AG04450 (cell line): ENCODE measurements at regions not wholly inside any gene's neighbourhood (a gene's known extent, or its start where the extent isn't known, plus 50 kb on each side); places are given as distances from the start of the nearest gene placed in this dataset.

Source experiments
- CTCF ChIA-PET: fragments of 300-600, 350-600 bp; formaldehyde crosslinking; extraction: SDS; loops from one replicate; lab custom pipeline; 2022; ENCODE audit warnings: antibody characterized with exemption, inconsistent platforms; lab: Charles Lee
- POLR2A ChIA-PET: fragments of 350-600 bp; formaldehyde crosslinking; extraction: SDS; loops from one replicate; lab custom pipeline; 2021; ENCODE audit warnings: antibody characterized with exemption, inconsistent platforms; lab: Yijun Ruan, JAX
- DNase-seq: peaks from one replicate; pipeline ENCODE4 v3.0.0-alpha.2; 2011; ENCODE audit warnings: low read depth, low spot score
- H3K27ac ChIP-seq: one replicate; pipeline ENCODE4 v1.5.1; 2012; ENCODE audit warnings: low read depth, low read length, control low read depth
- H3K27me3 ChIP-seq: one replicate; pipeline ENCODE4 v1.6.0; 2012; ENCODE audit warnings: low read length; ENCODE audit not compliant: control insufficient read depth, insufficient read depth
- H3K4me3 ChIP-seq: 2 replicates; pipeline ENCODE4 v1.5.1; 2011; ENCODE audit warnings: mild to moderate bottlenecking, low read depth, low read length, control low read depth
- H3K9me3 ChIP-seq: 2 replicates; pipeline ENCODE4 v1.5.1; 2012; ENCODE audit warnings: low read length; ENCODE audit not compliant: control insufficient read depth, insufficient read depth
- TF ChIP-seq, protein P1 (sequence below): IDR thresholded peaks from 2 replicates; pipeline ENCODE4 v1.5.1; 2011; ENCODE audit warnings: low read depth, low read length, control low read depth, inconsistent platforms

GRCh38 chr21:39054066-39054465, 129.2 kb downstream of the PSMG1 start:
- Histone ChIP-seq H3K27me3 (peaks cover 5% of the 10 kb centered on the region), H3K27ac (no peak overlapping the region), H3K9me3 (no peaks in the 10 kb centered on the region), H3K4me3 (no peak overlapping the region)
- TF ChIP-seq, protein P1, sequence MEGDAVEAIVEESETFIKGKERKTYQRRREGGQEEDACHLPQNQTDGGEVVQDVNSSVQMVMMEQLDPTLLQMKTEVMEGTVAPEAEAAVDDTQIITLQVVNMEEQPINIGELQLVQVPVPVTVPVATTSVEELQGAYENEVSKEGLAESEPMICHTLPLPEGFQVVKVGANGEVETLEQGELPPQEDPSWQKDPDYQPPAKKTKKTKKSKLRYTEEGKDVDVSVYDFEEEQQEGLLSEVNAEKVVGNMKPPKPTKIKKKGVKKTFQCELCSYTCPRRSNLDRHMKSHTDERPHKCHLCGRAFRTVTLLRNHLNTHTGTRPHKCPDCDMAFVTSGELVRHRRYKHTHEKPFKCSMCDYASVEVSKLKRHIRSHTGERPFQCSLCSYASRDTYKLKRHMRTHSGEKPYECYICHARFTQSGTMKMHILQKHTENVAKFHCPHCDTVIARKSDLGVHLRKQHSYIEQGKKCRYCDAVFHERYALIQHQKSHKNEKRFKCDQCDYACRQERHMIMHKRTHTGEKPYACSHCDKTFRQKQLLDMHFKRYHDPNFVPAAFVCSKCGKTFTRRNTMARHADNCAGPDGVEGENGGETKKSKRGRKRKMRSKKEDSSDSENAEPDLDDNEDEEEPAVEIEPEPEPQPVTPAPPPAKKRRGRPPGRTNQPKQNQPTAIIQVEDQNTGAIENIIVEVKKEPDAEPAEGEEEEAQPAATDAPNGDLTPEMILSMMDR: no peak
- ChIA-PET CTCF (no interaction called here), POLR2A (no interaction called here)
- no peak for DNase-seq

DNA sequence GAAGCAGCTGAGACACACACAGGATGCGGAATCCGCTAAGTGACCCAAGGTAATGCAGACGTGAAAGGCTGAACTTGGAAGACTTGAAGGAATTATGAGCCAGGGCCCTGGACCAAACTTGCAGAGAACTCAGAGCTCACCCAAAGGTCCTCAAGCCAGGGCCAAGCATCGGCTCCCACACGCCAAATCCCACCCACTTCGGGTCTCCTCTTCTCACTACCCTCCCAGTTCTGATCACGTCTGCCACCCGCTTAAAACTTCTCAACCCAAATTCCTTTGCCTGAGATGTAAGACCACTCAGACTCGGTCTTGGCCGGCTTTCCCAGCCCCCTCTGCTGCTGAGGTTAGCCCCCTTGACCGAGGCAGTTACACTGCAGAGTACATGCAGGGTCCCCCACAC, 130.1 kb downstream of the PSMG1 start:
- CTCF ChIA-PET: no interaction called here
- Histone ChIP-seq H3K9me3 (no peaks in the 10 kb centered on the region), H3K4me3 (no peak overlapping the region), H3K27ac (no peak overlapping the region), H3K27me3 (peaks cover 5% of the 10 kb centered on the region)
- POLR2A ChIA-PET: no interaction called here
- TF ChIP-seq, protein P1: no peak
- no peak for DNase-seq

DNA sequence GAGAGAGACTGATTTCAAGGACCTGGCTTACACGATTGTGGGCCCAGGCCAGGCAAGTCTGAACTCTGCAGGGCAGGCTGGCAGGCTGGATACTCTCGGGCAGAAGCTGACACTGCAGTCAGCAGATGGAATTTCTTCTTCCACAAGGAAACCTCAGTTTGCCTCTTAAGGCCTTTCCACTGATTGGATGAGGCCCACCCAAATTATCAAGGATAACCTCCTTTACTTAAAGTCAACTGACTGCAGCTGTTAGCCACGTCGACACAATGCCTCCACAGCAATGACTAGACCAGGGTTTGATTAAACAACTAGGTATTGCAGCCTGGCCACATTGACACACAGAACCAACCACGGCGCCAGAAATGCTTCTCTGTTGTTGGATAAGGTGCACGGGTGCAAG, 130.5 kb downstream of the PSMG1 start:
- Histone ChIP-seq H3K9me3 (no peaks in the 10 kb centered on the region), H3K4me3 (no peak overlapping the region), H3K27ac (no peak overlapping the region), H3K27me3 (peaks cover 5% of the 10 kb centered on the region)
- TF ChIP-seq, protein P1: no peak
- DNase-seq: no peak
- ChIA-PET CTCF (no interaction called here), POLR2A (no interaction called here)

DNA sequence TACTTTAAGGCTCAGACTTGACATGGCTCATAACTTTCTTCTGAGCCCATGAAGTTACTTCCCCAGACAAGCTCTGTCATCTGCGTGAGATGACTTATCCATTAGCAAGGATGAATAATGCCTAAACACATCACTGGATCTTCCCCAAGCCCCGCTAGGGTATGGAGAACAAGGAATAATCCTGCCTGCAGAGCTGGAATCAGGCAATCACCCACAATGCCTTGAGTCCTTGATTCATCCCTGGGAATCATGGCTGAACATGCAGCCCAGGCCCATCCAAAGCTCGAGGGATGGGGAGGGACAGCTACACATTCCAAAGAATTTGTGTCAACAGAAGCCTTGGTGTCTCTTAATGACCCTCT, 131.7 kb downstream of the PSMG1 start:
- Histone ChIP-seq H3K27me3 (no peaks in the 10 kb centered on the region), H3K4me3 (no peak overlapping the region), H3K9me3 (no peaks in the 10 kb centered on the region), H3K27ac (no peak overlapping the region)
- ChIA-PET CTCF (no interaction called here), POLR2A (no interaction called here)
- no peak for DNase-seq
- TF ChIP-seq, protein P1: no peak

GRCh38 chr21:39050841-39051587, 132.2 kb downstream of the PSMG1 start:
- no peaks in the 10 kb centered on the region for H3K9me3 ChIP-seq
- no peaks in the 10 kb centered on the region for H3K27me3 ChIP-seq
- no peak overlapping the region for H3K27ac ChIP-seq
- no peak overlapping the region for H3K4me3 ChIP-seq
- POLR2A ChIA-PET: no interaction called here
- TF ChIP-seq, protein P1: no peak
- no peak for DNase-seq
- CTCF ChIA-PET: no interaction called here
